GM18861 (cell line): ENCODE measurements at regions not wholly inside any gene's neighbourhood (a gene's known extent, or its start where the extent isn't known, plus 50 kb on each side); places are given as distances from the start of the nearest gene placed in this dataset.

Experiments
- ATAC-seq: cut with Tn5 transposase; IDR thresholded peaks from one replicate; pipeline ENCODE4 v1.9.1; 2021; ENCODE audit not compliant: unreplicated experiment

DNA sequence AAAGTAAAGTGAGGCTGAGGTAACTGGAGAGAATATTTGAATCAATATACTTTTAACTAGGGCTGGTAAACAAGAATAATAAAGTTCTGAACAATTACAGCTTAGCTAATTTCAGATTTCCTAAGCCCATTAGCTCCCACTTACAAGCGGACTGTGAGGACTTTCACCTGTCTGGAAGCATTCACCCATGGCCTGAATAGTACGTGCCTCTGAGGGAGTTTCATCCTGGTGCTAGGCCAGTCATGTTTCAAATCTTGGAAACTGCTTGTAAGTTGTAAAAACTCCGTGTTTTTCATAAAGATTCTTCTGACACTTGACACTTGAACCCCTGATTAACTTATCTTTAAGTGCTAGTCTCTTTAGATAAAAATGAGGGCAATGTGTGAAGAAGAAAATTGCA, 975.2 kb upstream of the GHITM start:
- no peak for ATAC-seq

DNA sequence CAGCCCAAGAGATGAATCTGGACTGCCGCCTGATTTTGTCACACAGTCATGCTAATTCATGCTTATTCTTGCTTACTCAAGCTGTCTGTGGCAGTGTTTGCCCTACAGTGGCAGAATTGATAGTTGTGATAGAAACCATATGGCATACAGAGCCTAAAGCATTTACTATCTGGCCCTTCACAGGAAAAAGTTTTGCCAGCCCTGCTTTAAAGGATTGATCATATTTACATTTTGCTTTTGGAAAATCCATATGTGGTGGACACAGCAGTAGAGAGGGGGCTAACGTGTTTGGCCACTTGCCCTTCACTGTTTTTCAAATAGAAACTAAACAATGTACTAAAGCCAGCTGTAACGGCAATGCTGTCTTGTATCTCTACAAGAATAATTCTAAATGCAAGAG, 974.0 kb upstream of the GHITM start:
- no peak for ATAC-seq

DNA sequence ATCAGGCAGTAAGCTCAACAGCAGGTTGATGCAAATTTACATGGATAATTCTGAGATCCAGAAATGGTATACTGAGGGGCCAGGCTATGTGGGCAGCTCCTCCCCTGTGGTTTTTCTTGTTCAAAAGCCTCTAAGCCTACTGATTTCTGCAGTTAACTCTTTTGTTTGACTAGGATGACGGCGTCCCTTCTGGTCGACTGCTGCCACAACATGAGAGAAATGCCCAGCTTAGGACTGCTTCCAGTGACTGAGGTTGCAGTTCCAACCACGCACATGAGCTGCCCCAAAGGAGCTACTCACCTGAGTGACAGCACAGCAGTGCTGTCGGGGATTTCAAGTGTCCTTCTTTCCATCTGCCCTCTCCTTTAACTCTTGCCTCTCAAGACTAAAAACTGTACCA, 973.0 kb upstream of the GHITM start:
- ATAC-seq: no peak

DNA sequence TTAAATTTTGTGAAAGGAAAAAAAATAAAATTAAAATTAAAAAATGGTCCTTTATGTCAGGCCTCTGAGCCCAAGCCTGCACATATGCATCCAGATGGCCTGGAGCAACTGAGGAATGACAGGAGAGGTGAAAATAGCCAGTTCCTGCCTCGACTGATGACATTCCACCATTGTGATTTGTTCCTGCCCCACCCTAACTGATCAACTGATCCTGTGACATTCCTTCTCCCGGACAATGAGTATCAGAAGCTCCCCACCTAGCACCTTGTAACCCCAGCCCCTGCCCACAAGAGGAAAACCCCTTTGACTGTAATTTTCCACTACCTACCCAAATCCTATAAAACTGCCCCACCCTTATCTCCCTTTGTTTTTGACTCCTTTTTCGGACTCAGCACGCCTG, 972.2 kb upstream of the GHITM start:
- ATAC-seq: no peak

DNA sequence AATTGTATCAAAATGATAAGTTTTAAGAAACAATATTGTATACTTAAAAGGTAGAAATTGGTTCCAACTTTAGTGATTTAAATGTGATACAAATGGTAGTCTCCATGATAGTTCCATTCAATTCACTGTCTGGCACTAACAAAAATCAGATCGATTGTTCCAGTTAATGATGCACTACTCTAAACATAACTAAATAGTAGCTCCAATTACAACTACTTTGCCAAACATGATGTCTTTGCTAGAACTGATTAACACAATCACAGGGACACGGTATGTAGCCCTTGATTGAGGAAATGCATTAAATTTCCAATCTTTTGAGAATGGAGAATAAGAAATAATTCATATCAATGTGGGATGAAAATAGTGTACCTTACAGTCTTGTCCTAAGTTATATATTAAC, 962.4 kb upstream of the GHITM start:
- no peak for ATAC-seq

DNA sequence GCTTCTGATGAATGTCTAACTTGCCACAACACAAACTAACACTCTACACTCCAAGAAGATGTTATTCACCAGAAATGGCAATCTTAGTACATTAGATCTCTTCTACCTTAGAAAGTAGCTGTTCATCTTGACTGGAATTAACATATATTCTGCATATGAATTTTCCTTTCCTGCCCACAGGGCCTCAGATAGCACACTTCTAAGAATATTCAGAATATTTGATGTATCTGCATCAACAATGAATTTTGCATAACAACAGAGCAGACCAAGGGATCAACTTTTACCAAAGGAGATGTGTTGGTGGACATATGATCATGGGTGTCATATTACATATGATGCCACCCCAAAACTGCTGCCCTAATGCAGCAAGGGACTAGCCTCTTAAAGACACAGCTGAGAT, 960.8 kb upstream of the GHITM start:
- ATAC-seq: no peak

DNA sequence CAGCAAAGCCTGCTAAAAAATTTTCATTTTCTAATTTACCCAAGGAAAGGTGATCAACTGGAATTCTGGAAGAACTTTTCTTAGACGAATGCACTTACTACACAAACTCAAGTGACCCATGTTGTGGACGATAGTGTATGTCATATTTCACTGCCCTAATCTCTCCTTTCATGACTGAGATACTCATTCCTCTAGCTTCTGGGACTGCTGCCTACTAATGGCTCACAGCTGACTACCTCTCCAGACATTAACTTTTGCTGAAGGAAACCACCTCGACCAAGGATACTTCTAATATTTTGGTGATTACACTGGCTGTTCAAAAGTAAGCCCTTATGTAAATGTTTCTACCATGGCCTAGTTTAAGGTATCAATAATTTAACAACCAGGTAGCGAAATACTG, 959.9 kb upstream of the GHITM start:
- ATAC-seq: no peak

DNA sequence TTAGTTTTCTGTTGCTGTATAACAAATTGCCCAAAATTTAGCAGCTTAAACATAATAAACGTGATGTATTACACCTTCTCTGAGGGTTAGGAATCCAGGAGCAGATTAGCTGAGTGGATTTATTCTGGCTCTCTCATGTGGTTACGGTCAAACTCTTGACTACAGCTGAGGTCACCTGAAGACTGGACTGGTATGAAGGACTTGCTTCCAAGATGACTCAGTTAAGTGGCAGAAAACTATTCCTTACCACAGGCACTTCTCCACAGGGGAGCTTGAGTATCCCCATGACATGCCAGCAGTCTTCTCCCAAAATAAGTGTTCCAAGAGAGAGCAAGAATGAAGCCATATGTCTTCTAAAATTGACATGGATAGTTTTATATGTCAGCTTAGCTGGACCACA, 957.2 kb upstream of the GHITM start:
- no peak for ATAC-seq

DNA sequence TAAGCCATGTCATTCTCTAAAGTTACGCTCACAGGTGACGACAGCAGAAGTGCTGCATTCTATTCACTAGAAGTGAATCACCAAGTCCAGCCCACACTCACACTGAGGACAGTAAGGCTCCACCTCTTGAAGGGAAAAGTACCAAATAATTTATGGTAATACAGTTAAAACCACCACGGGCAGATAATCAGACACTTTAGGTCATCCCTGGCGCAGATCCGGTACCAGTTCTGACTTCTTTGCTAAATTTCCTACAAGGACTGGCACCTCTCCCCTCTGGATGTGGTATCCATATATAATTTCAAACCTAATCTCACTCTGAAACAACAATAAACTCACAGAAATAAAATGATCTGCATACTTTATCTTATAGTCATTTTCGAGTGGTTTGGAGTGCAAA, 954.7 kb upstream of the GHITM start:
- no peak for ATAC-seq

DNA sequence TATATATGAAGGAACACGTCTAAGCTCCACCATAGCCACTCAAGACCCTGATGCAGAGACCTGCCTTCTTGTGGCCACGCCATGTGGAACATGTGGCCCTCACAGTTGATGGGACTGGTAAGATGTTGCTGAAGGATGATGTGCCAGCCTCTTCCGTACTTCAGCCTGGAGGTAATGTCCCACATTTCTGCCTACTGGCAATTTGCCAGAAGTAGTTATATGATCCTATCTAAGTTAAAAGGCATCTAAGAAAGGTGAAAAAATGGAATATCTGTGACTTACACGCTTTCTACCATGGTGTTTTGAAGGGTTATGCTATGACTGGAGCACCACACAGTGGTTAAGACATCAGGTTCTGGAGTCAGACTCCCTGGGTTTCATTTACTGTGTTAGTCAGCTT, 948.7 kb upstream of the GHITM start:
- no peak for ATAC-seq

DNA sequence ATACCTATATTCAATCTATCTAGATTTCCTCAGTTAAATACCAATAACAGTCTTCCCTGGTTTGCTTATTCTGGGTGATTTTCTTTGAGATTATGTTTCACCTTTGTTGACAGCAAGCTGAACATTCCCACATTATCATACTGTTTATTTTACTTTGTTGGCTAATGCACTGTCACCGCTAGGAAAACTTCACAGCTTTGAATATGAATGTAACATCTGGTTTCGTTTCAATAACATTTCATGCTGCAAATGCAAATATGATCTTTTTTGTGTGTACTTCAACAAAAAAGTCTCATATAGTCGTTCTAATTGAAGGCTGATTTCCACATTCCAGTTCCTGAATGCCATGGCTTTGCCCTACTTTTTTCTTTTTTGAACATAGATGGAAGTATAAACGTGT, 946.3 kb upstream of the GHITM start:
- ATAC-seq: no peak

DNA sequence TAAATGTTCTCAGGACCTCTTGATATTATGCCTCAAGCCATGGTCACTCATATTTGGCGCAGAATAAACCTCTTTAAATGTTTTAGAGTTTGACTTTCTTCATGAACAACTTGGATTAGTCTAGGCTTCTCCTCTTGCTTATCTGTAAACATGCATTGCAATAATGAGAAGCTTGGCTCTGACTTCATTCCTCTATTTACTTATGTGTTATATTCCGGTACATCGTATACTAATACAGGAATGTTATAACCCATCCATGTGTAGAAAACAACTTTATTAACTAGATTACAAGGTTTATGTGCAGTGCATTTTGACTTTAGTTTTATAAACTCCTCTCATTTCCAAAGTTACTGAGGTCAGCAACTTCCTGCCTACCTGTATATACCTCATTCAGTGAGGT, 944.3 kb upstream of the GHITM start:
- ATAC-seq: no peak

DNA sequence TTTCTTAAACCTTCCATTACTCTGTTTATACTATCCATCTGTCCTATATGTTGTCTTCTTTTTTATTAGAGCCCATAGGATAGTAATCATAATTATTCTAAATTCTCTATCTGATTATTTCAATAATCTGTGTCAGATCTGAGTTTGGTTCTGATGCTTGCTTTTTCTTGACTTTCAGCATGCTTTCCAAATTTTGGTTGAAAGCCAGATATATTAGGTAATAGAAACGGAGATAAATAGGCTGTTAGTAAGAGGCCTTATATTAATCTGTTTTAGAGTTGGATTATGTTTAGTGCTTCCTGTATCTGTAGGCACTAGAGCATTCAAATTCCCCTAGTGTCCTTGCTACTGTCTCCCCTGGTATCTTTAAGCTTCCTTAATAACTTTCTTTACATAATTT, 939.9 kb upstream of the GHITM start:
- ATAC-seq: no peak

DNA sequence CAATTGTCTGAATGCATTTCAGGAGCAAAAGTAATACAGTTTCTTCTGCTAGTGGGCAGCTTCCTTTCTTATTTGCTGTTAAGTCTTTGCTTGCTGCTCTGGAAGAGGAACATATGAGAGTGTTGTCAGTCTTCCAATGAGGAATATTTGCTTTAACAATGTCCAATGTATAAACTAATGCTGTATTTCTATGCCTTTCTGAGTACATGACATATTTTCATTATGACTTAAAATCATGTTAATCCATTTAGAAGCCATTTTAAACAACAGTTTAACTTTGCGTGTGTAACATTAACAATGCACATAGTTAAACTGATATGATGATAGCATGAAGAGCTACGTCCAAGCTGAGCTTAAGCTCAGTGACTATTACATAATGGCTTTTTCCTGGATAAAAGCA, 933.4 kb upstream of the GHITM start:
- ATAC-seq: no peak

DNA sequence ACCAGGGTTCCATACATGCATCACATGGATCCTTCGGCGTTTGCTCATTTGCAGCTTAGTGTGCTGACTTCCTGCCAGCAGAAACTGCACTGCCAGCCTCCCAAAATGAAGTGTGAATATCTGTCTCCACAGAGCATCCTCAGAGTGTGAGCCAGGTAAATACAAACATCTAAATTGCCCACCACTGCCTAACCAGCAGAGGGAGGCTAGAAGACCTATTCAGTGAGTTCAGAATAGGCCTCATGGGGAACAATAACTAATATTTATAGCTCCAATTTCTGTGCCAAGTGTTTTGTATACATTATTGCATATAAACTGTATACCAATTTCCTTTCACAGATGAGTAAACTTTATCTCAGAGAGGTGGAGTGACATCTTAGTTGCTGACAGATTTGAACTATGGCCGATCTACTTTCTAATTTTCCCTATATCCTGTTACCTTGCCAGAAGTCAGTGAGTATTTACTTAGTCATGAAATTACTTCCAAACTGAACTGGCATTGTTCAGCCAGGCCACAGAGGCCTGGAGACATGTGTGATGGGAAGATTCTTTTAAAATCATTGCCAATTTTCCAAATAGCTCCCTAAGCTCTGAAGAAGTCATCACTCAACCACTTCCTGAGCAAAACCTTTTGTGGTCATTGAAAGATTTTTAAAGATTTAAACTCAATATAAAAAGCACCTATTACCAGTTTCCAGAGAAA, 926.5 kb upstream of the GHITM start:
- no peak for ATAC-seq

DNA sequence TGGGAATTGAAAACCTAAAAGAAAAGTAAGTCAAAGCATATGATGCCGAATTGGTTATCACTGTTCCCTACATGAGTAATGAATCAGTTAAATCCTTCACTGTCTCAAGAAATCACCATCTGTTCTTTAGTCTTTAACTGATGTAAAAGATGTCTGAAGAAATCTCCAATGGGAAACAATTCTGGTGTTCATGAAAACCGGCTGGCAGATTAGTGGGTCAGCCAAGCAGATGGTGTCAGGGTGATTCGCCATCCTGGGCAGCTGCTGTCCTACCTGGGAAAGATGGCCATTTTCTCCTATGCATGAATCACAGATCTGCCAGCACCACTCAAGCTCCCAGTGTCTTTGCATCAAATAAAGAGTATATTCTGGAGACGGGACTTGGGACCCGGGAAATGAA, 925.2 kb upstream of the GHITM start:
- no peak for ATAC-seq

DNA sequence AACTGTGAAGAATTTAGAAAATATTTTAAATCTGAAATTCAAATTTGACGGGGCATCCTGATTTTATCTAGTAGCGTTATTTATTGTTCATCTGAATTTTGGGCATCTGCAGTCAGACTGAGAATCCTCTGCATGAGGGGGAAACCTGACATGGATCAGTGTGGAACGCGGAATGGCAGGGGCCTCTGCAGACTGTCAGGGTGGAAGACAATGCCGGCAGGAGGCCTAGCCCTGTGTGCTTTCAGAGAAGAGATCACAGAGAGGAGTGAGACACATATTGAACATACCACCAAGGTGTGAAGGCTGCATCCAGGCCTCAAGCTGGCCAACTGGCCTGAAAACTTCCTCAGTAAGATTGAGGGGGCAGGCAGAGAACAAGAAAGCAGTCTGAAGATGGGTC, 921.1 kb upstream of the GHITM start:
- no peak for ATAC-seq

DNA sequence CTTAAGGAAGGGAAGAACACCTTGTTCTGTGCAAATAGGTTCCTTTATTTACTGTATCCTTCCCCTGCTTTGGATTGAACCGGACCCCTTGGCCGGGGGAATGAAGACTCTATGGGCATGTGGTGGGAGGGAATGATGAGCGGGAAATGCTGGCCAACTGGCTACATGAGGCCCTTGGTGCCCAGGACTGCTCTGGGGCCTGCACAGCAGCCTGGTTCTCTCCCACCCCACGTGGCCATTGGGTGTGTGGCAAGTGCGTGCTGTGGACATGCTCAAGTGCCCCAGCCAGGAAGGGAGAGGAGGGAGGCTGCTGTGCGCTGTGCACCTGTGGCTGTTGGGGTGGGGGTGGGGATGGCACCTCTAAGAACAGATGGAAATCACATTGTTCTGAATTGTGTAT, 917.0 kb upstream of the GHITM start:
- ATAC-seq: no peak

DNA sequence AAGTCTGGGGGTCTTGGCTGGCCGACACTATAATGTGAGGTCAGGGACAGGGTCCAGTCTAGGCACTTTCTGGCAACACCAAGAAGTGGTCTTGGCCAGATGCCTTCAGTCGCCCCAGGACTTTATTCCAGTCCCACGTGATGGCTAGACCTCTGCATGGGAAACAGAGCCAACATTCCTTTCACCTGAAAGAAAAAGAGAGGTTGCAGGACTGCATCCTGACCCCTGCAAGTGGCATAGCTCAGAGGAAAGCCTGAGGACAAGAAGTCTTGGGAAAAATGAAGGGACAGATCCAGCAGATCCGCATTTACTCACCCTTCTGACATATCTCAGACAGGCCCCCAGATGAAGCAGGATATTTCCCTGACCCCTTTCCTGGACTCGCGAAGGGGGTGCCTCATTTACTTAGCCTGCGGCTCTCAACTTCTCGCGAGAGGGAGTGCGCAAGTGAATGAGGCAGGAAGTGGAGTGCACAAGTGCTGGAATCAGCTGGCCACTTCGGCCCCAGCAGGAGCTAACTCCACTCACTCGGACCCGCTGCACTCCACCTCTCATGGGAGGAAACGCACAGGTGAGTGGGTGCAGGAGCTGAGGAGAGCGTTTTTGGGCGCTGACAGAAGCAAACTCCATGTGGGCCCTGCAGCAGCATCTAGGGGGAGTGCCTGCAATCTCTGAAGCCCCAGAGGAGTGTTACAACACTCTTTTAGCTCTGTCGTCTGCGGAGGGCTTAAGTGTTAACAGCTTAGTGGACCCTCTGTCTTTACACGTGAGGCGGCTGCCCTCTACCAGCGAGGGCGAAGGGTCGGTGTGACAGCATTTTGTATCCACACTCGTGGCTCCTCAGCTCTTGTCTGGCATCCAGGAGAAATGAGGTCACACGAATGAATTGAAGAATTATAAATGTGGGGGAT, 916.2 kb upstream of the GHITM start:
- no peak for ATAC-seq

DNA sequence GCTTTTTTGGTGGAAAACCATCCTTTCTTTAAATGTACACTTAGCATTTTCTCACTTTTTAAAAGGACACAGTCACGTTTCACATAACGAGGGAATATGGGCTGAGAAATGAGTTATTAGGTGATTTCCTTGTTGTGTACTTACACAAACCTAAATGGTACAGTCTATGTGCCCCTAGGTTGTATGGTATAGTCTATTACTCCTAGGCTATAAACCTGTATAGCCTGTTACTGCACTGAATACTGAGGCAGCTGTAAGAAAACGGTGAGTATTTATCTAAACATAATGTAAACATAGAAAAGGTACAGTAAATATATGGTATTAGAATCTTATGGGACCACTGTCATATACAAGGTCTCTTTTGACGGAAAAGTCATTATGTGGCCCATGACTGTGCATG, 913.5 kb upstream of the GHITM start:
- no peak for ATAC-seq

DNA sequence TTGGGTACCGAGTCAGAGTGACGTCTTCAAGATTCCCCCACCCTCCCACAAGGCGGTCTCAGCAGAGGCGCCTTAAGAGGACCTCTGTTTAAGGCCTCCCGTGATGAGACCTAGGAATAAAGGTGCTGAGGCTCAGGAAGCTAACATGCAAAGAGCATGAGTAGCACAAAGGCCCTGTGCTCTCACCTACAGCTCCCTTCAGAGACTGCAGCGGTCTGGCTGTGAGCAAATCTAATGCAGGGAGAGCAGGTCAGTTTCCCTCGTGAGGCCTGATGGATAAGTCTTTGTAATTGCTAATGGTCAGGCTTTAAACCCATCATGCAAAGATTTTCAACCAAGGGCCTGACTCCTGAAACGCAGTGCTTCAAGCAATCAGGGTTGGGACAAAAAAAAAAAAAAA, 909.3 kb upstream of the GHITM start:
- no peak for ATAC-seq

DNA sequence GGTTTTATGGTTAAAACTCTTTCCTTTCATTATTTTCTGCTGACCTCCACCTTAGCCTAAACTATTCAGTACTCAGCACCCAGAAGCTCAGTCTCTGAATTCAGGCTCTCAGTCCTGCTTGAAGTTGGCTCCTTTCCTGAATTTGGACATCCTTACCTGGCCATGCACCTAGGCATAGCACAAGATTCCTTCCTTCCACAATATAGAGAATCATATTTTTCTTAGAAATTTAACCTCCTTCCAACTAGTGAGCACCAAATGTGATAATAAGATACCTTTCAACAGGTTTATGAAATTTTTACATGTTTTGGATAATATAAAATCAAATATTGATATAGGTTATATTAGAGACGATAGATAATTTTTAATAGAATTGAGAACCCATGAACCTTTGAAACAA, 905.6 kb upstream of the GHITM start:
- ATAC-seq: no peak
